ENCODE measurements at regions not wholly inside any gene's neighbourhood (a gene's known extent, or its start where the extent isn't known, plus 50 kb on each side); places are given as distances from the start of the nearest gene placed in this dataset.
"Not testable (repeated sequence)": the region's sequence is repeated elsewhere in the genome, so short reads cannot be mapped to it uniquely, and the experiment has no call there.

GRCh38 chr12:83660727-83661358, 974.1 kb downstream of the TMTC2 start:
- DNase-seq = no peak

DNA sequence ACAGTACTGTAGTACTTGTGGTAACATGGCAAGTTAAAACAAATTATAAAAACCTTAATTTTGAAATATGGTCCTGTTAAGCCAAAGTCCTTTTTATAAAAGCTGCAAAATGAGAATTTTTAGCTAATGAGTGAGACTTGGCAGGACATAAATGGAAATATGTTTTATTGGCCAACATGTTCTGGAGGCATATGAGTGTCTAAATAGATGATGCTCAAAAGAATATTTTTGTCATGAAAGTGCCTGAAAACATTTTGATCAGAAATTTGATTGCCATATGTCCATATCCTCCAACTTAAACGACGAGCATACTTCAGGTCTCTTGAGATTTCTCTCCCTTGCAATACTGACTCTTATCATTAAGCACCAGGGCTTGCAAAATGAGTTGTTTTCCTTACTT, 972.6 kb downstream of the TMTC2 start:
- no peak for DNase-seq

- DNase-seq = no peak
Observed at GRCh38 chr12:83656004-83656403, 969.3 kb downstream of the TMTC2 start.

GRCh38 chr12:83642205-83642604, 955.5 kb downstream of the TMTC2 start:
- DNase-seq = no peak

DNA sequence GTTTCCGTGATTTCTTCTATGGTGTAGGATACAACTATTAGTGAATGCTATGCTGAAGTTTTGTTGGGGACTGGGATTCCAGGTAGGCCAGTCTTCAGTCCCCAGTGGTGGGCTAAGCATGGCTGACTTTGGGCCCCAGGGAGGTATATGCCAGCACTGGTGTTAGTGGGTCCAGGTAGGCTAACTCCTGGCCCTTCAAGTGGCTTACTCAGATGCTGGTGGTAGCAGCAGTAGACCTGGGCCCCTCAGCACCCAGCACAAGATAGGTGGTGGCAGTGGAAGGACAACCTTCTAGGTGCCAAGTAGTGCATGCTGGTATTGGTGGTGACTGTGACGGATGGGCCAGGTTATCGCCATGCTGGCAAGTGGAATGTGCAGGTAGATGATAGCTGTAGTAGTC, 955.1 kb downstream of the TMTC2 start:
- no peak for DNase-seq

GRCh38 chr12:83634726-83635267, 948.1 kb downstream of the TMTC2 start:
- no peak for DNase-seq

DNA sequence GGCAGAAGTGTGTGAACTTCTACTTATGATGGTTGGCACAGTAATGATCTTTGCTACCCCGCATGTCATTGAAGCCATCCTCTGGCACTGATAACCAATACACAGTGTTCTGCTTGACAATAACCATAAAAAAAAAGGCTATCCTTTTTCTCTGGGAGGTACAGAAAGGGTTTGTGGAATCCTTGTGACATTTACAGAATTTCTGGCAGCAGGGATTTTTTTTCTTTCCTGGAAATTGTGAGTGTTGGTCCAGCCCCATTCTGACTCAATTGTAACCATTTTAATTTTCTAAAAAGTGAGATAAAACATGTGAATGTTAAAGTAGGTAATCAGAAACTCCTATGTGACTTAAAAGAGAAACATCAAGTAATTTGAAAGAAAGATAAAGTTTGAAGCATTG, 943.8 kb downstream of the TMTC2 start:
- DNase-seq = no peak

DNA sequence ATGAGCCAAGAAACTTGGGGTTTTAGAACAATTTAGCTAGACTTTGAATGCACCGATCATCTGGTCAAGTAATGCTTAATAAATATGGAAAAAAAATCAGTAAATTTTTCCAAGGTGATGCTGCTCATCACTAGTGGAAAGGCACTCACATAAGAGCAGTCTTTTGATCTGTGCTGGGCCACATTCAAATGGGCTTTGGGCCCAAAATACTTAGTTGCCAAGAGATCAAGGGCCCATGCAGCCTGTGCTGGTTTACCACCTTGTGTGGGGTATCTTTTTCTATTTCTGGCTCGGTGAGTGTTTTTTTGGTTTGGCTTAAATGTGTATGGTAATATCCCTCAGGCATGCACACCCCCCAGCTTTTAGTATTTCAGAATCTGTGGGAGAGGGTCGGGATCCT, 943.2 kb downstream of the TMTC2 start:
- DNase-seq = no peak

DNA sequence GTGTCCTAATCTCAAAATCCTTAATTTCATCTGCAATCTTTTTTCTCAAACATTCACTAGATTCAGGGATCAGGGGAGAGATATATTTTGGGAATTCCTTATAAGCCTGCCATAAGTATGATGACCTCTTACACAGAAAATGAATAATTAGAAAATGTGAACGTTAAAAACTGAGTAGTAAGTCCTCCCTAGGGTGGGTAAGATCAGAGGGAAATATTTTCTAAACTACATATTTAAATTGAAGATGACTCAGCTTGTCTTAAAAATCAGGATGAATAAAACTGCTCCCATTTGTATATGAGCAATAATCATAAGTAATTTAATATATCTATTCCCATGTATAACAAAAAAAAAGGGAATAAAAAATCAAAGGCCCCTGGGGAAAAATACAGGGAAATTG, 935.5 kb downstream of the TMTC2 start:
- DNase-seq = no peak

- no peak for DNase-seq
Observed at GRCh38 chr12:83619973-83620372, 933.3 kb downstream of the TMTC2 start.

GRCh38 chr12:83615152-83615551, 928.4 kb downstream of the TMTC2 start:
- DNase-seq = no peak

- DNase-seq = no peak
Observed at GRCh38 chr12:83613586-83614110, 926.9 kb downstream of the TMTC2 start.

DNA sequence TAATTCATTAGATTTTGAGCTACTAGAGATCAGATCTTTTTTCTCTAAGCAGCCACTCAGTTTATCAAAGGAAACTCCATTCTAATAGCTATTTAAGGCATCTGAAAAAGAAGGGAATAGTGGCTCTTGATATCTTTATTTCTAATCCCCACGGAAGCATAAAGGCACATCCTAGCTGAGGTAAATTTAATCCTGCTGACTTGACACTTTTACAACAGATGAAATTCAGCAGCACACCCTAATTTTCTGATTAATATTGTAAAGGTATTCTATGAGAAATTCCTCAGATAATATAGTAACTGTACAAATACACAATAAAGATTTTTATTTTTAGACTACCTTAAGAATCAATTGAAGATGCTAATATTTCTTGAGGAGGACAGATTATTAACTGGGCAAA, 916.4 kb downstream of the TMTC2 start:
- no peak for DNase-seq

DNA sequence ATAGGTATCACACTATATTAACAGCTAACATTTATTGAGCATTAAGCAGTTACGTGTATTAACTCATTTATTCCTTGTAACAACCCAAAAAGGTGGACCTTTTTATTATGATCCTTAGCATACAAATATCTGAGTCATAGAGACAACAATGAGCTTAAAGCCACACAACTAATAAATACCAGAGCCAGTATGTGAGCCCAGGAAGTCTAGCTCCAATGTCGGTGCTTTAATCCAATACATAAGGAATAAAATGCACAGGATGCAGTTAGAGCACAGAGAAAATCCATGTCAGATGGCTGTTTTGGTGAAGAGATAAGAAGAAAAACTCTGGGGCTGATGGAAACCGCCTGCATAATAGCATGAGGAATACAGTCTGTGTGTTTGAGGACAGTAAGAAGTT, 888.6 kb downstream of the TMTC2 start:
- DNase-seq = no peak

DNA sequence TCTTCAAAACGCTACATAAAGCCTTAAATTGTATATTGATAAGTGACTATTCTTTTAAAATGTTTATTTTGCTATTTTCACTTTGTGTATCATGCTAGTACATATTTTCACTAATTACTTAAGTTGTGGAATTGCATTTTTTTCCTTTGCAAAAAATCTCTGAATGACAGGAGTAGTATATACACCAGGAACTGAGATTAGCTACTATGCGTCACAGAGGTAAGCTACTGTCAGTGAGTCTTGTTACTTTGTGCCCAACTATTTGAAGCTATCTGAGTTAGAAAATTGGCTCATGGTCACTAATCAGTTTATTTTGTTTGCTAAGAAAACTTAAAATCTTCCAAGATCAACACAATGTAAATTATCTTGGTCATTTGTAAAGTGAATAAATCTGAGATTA, 887.4 kb downstream of the TMTC2 start:
- no peak for DNase-seq

DNA sequence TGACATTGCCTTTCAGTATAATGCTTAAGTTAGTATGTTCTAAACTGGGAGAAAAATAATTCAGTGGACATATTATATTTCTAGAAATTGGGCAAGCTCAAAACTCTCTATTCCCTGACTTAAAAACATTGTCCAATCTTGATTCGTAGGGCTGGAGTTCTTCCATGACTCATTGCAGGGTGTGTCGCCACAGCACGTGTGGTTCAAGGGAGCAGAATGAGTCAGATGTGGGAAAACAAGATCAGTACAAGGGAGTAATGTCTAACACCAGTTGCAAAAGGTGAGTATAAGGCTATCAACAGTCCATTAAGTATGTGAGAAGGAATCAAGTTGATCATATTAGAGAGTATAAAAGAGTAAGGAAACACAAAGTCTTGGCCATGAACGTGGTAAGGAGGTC, 887.0 kb downstream of the TMTC2 start:
- DNase-seq = no peak

- no peak for DNase-seq
Observed at GRCh38 chr12:83559650-83560049, 872.9 kb downstream of the TMTC2 start.

- not testable (repeated sequence) for DNase-seq
Observed at GRCh38 chr12:83556040-83556439, 869.3 kb downstream of the TMTC2 start.

- no peak for DNase-seq
Observed at GRCh38 chr12:83541446-83541845, 854.7 kb downstream of the TMTC2 start.

- DNase-seq = no peak
Observed at GRCh38 chr12:83538361-83538965, 851.8 kb downstream of the TMTC2 start.

DNA sequence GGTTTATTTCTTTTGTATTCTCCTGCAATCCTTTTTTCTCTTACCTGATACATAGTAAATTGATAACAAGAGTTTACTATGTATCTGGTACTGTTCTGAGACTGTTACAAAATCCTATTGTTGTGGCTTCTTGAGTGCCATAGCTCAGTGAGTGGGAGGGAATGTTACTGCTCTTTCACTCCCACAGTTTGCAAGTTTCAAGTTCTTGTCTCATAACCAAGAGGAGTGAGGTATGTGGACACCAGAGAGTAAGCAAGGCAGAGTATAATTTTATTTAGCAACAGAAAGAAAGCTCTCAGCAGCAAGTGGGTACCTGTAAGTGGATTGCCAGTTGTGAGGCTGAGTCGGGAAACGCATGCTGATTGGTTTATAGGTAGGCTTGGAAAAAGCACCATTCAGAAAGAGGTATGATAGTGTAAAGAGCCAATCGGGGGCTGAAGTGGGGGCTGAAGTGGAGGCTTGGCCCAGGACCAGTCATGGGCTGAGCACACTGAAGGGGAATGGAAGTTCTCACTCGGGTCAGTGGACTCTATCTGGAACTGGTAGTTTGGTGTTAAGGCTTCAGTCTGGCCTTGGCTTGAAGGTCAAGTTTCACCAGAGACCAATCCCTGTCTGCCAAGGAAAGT, 850.8 kb downstream of the TMTC2 start:
- no peak for DNase-seq

DNA sequence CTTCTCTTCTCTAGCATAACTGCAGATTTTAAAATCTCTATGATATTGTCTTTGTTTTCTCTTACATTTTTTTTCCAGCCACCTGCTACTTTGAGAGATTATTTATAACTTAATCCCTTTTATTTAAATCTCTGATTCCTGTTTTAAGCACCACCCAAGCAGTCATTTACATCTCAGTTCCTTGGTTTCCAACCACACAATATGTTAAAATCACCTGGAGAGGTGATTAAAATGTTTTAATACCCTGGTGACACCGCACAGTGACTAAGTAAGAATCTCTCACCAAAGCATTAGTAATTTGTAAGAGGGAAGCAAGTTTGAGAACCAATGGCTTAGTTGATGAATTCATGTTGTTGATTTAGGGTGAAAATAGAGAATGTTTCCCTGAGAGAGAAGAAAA, 849.8 kb downstream of the TMTC2 start:
- DNase-seq = no peak

DNA sequence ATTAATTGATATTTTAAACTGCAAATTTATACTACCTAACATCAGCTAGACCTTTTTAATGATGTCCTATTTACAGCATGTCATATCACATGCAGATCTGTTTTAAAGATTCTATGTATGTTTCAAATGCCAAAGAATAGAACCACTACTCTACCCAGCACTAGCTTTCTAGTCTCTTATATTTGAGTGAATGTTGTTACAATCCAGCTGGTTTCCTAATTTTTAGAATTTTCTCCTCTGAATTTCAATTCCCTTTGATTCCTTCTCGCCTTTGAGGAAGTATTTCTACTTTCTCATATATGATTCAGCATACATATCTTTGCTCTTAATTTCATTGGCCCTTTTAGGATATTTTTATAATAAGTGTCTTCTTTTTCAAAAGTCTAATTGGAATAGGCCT, 841.9 kb downstream of the TMTC2 start:
- DNase-seq = no peak

DNA sequence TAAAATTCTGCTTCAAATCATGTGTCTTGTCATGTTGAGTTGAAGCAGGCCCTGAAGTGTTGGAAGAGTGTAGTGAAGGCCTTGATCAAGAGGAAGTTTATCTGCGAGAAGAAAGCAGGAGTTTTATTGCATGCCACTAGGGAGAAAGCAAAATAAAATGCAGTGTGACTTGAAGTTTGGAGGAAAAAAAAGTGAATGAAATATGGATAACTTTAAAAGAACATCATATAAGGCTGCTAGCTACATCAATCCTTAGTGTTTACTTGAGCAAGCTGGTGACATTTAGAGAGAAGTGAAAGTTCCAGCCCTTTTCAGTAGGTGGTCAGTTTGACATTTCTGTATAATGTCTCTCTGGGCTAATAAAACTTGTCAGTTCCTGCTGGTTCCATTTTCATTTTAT, 841.1 kb downstream of the TMTC2 start:
- no peak for DNase-seq
